ENCODE measurements at regions not wholly inside any gene's neighbourhood (a gene's known extent, or its start where the extent isn't known, plus 50 kb on each side); places are given as distances from the start of the nearest gene placed in this dataset.

DNA sequence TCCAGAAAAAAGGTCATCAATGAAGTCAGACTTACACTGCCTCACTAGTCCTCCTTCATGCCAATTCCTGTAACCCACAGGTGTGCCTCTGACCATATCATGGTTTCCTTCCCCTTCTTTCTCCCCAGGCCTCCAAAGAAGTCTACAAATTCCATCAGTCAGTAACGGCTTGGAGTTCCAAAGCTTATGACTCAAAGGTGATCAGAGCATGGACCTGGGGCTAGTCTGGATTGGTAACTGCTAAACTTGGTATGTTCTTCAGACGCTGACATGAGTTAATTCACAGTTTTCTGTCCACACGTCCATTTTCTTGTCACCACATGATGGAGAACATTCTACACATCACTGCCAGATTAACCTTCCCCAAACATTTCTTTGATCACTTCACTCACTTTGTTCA is 560.4 kb downstream of the ETNK1 start:
- TF ChIP-seq, protein P1, sequence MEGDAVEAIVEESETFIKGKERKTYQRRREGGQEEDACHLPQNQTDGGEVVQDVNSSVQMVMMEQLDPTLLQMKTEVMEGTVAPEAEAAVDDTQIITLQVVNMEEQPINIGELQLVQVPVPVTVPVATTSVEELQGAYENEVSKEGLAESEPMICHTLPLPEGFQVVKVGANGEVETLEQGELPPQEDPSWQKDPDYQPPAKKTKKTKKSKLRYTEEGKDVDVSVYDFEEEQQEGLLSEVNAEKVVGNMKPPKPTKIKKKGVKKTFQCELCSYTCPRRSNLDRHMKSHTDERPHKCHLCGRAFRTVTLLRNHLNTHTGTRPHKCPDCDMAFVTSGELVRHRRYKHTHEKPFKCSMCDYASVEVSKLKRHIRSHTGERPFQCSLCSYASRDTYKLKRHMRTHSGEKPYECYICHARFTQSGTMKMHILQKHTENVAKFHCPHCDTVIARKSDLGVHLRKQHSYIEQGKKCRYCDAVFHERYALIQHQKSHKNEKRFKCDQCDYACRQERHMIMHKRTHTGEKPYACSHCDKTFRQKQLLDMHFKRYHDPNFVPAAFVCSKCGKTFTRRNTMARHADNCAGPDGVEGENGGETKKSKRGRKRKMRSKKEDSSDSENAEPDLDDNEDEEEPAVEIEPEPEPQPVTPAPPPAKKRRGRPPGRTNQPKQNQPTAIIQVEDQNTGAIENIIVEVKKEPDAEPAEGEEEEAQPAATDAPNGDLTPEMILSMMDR (conservative IDR thresholded peaks at IDR 0.05; ENCODE audit: low read length) = no peak
- TF ChIP-seq EZH2phosphoT487 (IDR thresholded peaks at IDR 0.05; ENCODE audit: borderline replicate concordance) = no peak

Measured in Loucy (cell line).